GM12878 (cell line): ENCODE measurements at regions not wholly inside any gene's neighbourhood (a gene's known extent, or its start where the extent isn't known, plus 50 kb on each side); places are given as distances from the start of the nearest gene placed in this dataset.

Source experiments
- CEBPB ChIP-seq, 2 experiments: fragments of 150-350 bp in 1 of 2; IDR thresholded peaks; 2 replicates each; pipeline ENCODE4 v1.6.1; 2012 to 2014; ENCODE audit warnings: low read depth in 2 of 2, low read length in 2 of 2, borderline replicate concordance in 1 of 2, inconsistent platforms in 1 of 2
- MXI1 ChIP-seq: fragments of 150-350 bp; IDR thresholded peaks from 2 replicates; pipeline ENCODE4 v1.6.1; 2011; ENCODE audit warnings: low read depth, mild to moderate bottlenecking, inconsistent platforms, low read length, improper control_type of control experiment
- TCF12 ChIP-seq: IDR thresholded peaks from 2 replicates; pipeline ENCODE4 v1.6.1; 2011; ENCODE audit warnings: low read depth, mild to moderate bottlenecking, low read length
- ZNF274 ChIP-seq: IDR thresholded peaks from one replicate; pipeline ENCODE4 v1.8.0; 2011; ENCODE audit not compliant: insufficient read length, insufficient read depth
- TF ChIP-seq, protein P1 (sequence below), 3 experiments: IDR thresholded peaks in 2 of 3; conservative IDR thresholded peaks in 1 of 3; 2 replicates each; pipeline ENCODE4 v1.5.1; 2011; ENCODE audit warnings: low read depth in 3 of 3, low read length in 3 of 3, mild to moderate bottlenecking in 3 of 3, control low read depth in 2 of 3, moderate library complexity in 2 of 3, inconsistent platforms in 1 of 3, mixed read lengths in 1 of 3; ENCODE audit not compliant: control insufficient read depth in 2 of 3, insufficient read depth in 1 of 3; ENCODE audit errors: extremely low read depth in 1 of 3

DNA sequence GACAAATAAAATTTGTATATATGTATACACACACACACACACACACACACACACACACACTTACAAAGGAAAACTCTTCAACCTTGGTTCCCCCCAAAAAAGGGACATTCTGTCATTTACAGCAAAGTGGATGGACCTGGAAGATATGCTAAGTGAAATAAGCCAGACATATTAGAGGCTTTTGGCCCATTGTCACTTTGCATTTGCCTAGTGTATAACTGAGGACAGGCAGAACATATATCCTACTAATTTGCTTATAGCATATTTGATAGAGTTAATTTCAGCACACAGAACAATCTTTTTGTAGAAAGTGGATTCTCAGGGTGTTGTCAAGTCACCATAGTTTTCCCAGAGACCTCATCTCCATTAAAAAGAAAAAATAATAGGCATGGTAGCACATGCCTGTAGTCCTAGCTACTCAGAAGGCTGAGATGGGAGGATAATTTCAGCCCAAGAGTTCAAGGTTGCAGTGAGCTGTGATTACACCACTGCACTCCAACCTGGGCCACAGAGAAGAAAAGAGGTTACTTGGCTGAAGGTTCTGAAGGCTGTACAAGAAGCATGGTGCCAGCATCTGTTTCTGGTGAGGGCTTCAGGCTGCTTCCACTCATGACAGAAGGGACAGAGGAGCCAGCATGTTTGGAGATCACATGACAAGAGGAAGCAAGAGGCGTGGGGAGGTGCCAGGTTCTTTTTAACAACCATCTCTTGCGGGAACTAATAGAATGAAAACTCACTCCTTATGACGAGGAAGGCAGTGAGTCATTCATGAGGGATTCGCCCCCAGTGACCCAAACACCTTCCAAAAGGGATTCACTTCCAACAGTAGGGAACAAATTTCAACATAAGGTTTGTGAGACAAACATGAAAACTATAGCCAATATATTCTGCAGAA, 135.6 kb downstream of the TMEM168 start:
- TF ChIP-seq ZNF274 (no peak), CEBPB (IDR thresholded peaks at IDR 0.05; ENCODE audit: borderline replicate concordance in 1 of 2, low read depth in 2 of 2, low read length in 2 of 2) (no peak), TCF12 (no peak), MXI1 (no peak)
- TF ChIP-seq, protein P1, sequence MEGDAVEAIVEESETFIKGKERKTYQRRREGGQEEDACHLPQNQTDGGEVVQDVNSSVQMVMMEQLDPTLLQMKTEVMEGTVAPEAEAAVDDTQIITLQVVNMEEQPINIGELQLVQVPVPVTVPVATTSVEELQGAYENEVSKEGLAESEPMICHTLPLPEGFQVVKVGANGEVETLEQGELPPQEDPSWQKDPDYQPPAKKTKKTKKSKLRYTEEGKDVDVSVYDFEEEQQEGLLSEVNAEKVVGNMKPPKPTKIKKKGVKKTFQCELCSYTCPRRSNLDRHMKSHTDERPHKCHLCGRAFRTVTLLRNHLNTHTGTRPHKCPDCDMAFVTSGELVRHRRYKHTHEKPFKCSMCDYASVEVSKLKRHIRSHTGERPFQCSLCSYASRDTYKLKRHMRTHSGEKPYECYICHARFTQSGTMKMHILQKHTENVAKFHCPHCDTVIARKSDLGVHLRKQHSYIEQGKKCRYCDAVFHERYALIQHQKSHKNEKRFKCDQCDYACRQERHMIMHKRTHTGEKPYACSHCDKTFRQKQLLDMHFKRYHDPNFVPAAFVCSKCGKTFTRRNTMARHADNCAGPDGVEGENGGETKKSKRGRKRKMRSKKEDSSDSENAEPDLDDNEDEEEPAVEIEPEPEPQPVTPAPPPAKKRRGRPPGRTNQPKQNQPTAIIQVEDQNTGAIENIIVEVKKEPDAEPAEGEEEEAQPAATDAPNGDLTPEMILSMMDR (IDR thresholded peaks at IDR 0.05 in 2 of 3, conservative IDR thresholded peaks at IDR 0.05 in 1 of 3; ENCODE audit: control insufficient read depth in 2 of 3, extremely low read depth in 1 of 3, insufficient read depth in 1 of 3, low read depth in 3 of 3, low read length in 3 of 3) = no peak
